ENCODE measurements at regions not wholly inside any gene's neighbourhood (a gene's known extent, or its start where the extent isn't known, plus 50 kb on each side); places are given as distances from the start of the nearest gene placed in this dataset.

- TF ChIP-seq POLR2A (IDR thresholded peaks at IDR 0.05; ENCODE audit: low read depth, low read length) (no peak), POLR2AphosphoS5 (IDR thresholded peaks at IDR 0.05; ENCODE audit: low read depth, low read length) (no peak), TAF1 (IDR thresholded peaks at IDR 0.05; ENCODE audit: low read depth, low read length) (no peak), PAX5 (IDR thresholded peaks at IDR 0.05; ENCODE audit: insufficient read depth, low read length, severe bottlenecking) (no peak), SPI1 (IDR thresholded peaks at IDR 0.05; ENCODE audit: low read depth, low read length) (no peak)
Observed at GRCh38 chr1:219701476-219701875, 88.6 kb upstream of the ZC3H11B start.
